DMS53 treated with DMSO at 0.1 percent for 48 hours (cell line): ENCODE measurements at regions not wholly inside any gene's neighbourhood (a gene's known extent, or its start where the extent isn't known, plus 50 kb on each side); places are given as distances from the start of the nearest gene placed in this dataset.
"Not testable (repeated sequence)": the region's sequence is repeated elsewhere in the genome, so short reads cannot be mapped to it uniquely, and the experiment has no call there.

ENCODE experiments used
- DNase-seq: peaks from one replicate; lab custom pipeline; 2025; ENCODE audit not compliant: unreplicated experiment; lab: John Stamatoyannopoulos, UW

- peak; percentile 97 for DNase-seq
These were observed 179.7 kb upstream of the ST6GALNAC5 start for GRCh38 chr1:76687307-76688175.

- DNase-seq = no peak
These were observed 176.5 kb upstream of the ST6GALNAC5 start for GRCh38 chr1:76690766-76691165.

GRCh38 chr1:76695535-76695934, 171.7 kb upstream of the ST6GALNAC5 start:
- DNase-seq = no peak

GRCh38 chr1:76697361-76697760, 169.9 kb upstream of the ST6GALNAC5 start:
- no peak for DNase-seq

GRCh38 chr1:76699646-76700045, 167.6 kb upstream of the ST6GALNAC5 start:
- not testable (repeated sequence) for DNase-seq

- not testable (repeated sequence) for DNase-seq
These were observed 167.1 kb upstream of the ST6GALNAC5 start for GRCh38 chr1:76700200-76700599.

- no peak for DNase-seq
These were observed 161.7 kb upstream of the ST6GALNAC5 start for GRCh38 chr1:76705560-76705959.

GRCh38 chr1:76713535-76713934, 153.7 kb upstream of the ST6GALNAC5 start:
- no peak for DNase-seq

- DNase-seq = no peak
These were observed 151.8 kb upstream of the ST6GALNAC5 start for GRCh38 chr1:76715474-76715873.

- no peak for DNase-seq
These were observed 143.3 kb upstream of the ST6GALNAC5 start for GRCh38 chr1:76723949-76724348.

- no peak for DNase-seq
These were observed 142.5 kb upstream of the ST6GALNAC5 start for GRCh38 chr1:76724816-76725215.

GRCh38 chr1:76725864-76726619, 141.2 kb upstream of the ST6GALNAC5 start:
- DNase-seq = no peak

- no peak for DNase-seq
These were observed 139.8 kb upstream of the ST6GALNAC5 start for GRCh38 chr1:76727520-76727919.

- DNase-seq = no peak
These were observed 138.1 kb upstream of the ST6GALNAC5 start for GRCh38 chr1:76729142-76729541.

- DNase-seq = no peak
These were observed 137.3 kb upstream of the ST6GALNAC5 start for GRCh38 chr1:76730027-76730426.

GRCh38 chr1:76738355-76738754, 128.9 kb upstream of the ST6GALNAC5 start:
- DNase-seq = not testable (repeated sequence)

- not testable (repeated sequence) for DNase-seq
These were observed 126.3 kb upstream of the ST6GALNAC5 start for GRCh38 chr1:76740956-76741355.

- DNase-seq = no peak
These were observed 122.3 kb upstream of the ST6GALNAC5 start for GRCh38 chr1:76744989-76745388.

GRCh38 chr1:76746206-76746605, 121.1 kb upstream of the ST6GALNAC5 start:
- DNase-seq = no peak

GRCh38 chr1:76754730-76755129, 112.5 kb upstream of the ST6GALNAC5 start:
- DNase-seq = no peak

GRCh38 chr1:76759171-76759860, 108.0 kb upstream of the ST6GALNAC5 start:
- no peak for DNase-seq
